GM12875 (cell line): ENCODE measurements at regions not wholly inside any gene's neighbourhood (a gene's known extent, or its start where the extent isn't known, plus 50 kb on each side); places are given as distances from the start of the nearest gene placed in this dataset.

Experiments
- H3K4me3 ChIP-seq: one replicate; pipeline ENCODE4 v1.5.1; 2011; ENCODE audit warnings: low read depth, low read length, control low read depth
- CTCF ChIP-seq: IDR thresholded peaks from 2 replicates; pipeline ENCODE4 v1.5.1; 2011; ENCODE audit warnings: low read depth, mild to moderate bottlenecking, control low read depth, inconsistent platforms, low read length, moderate library complexity, borderline replicate concordance; ENCODE audit not compliant: insufficient read depth

GRCh38 chr16:79734721-79735120, 134.2 kb upstream of the MAF start:
- TF ChIP-seq CTCF = no peak

GRCh38 chr16:79728923-79729240, 128.3 kb upstream of the MAF start:
- TF ChIP-seq CTCF = no peak
- H3K4me3 ChIP-seq = no peak overlapping the region

More at GRCh38 chr16:79734721-79735120, 134.2 kb upstream of the MAF start:
- H3K4me3 ChIP-seq = no peak overlapping the region

DNA sequence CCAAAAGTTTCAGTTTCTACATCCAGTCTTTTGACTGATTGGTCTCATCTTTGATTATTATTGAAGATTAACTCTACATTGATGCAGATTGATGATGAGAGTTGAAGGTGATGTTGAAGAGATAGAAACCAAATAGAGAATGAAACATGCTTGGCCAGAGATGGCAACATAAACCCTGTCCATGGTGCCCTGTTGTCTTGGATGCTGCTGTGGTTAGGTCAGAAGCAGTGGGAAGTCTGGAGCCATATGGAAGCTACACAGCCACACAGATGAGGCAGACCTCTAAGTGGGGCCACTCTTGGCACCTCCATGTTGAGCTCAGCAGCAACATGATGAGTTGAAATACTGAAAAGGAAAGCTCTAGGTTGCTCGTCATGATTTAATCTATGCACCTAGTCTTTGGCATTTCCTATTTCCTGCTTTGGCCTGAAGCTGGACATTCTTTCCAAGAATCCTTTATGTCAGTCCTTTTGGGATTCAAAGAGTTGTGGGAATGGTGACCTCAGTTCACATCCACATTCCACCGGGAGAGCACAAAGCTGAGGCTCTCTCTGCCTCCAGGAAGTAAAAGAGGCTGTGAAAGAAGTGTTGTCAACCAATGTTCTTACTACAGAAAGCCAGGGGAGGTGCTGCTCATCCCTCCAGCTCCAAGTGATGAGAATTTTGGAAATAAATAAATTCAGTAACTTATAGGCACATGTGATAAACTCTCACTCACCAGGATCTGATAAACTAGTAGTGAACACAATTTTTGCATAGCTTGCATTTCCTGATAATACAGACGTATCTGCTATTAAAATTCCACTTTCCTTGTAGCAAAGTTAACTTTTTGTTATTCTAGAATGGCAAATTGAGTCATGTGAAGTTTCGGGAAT, 127.7 kb upstream of the MAF start:
- TF ChIP-seq CTCF = no peak
- no peak overlapping the region for H3K4me3 ChIP-seq

DNA sequence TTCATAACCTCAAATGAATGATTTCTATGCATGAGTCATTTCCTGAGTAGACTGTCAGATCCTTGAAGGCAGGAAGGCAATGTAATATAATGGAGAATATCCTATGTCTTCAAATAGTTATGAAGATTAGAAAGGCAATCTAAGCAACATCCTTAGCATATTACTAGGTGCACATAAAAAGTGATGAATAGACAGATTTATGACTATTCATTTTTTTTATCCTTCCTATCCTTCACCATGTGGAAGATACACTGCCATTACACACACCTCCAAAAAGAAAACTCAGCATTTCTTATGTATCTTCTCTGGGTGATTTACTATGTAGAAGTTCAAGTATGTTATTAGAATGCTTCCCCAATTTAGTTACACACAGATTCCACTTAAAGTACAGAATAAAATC, 126.4 kb upstream of the MAF start:
- H3K4me3 ChIP-seq = no peak overlapping the region
- no peak for TF ChIP-seq CTCF

DNA sequence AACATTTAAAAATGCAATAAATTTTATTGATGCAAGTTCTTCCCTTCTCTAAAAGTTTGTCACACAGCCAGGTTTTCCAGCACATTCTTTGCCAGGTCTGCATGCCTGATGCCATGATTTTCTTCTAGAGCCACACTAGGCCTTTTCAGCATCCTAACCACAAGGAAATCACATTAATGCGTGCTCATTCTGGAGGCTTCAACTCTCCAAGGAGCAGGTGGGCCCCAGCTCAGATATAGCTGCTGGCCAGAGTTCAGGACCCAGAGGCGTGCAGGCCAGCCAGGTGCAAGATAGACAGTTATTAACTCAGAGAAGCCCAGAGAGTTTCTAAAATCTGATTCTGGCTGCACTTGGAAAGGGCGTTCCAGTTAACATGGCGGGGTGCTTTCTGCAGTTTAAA, 124.5 kb upstream of the MAF start:
- H3K4me3 ChIP-seq = no peak overlapping the region
- TF ChIP-seq CTCF = no peak

DNA sequence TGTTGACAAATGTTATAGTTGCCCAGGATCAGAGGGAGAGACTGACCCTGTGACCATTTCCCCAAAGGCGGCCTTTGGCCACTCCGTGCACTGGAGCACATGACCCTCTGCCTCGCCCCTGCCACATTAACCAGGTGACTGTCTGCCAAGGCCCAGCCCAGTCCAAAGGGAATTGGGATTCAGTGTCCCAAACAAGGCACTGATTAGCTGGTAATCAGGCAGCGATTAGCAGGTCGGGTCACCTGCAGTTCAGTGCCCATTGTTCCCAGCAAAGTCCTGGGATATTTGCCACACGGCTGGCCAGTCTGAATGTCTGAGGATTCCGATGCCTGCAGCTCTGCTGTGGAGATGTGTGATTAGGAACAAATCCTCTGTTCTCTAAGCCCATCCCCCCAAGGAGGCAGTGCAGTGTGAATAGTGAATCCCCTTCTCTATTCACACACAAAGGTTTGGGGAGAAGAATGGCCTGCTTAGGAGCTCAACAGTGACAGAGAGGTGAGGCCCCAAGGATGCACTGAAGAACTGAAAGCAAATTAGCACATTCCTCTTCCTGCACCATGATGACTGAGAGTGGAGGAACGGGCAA, 123.1 kb upstream of the MAF start:
- no peak for TF ChIP-seq CTCF

GRCh38 chr16:79721270-79721669, 120.7 kb upstream of the MAF start:
- no peak overlapping the region for H3K4me3 ChIP-seq
- no peak for TF ChIP-seq CTCF

More for the DNA sequence above, 123.1 kb upstream of the MAF start:
- H3K4me3 ChIP-seq = no peak overlapping the region
